IMR-90 (cell line): ENCODE measurements at regions not wholly inside any gene's neighbourhood (a gene's known extent, or its start where the extent isn't known, plus 50 kb on each side); places are given as distances from the start of the nearest gene placed in this dataset.

ENCODE experiments used
- ATAC-seq: fragments of 200-7000 bp; cut with Tn5 transposase; 2 replicates; pipeline ENCODE4 v1.9.1; 2020; ENCODE audit warnings: low read depth, mild to moderate bottlenecking, moderate library complexity
- BruUV-seq: library from RNA; stranded (reverse); fragments of 400-500 nt; replicated peaks from 2 replicates; lab custom pipeline; 2021; lab: Mats Ljungman, UMichigan
- CTCF ChIA-PET: fragments of 300-600 bp; formaldehyde crosslinking; extraction: SDS; loops from one replicate; lab custom pipeline; 2021; ENCODE audit warnings: antibody characterized with exemption; lab: Yijun Ruan, JAX
- POLR2A ChIA-PET: fragments of 300-600 bp; sonication (Branson Sonifier 250); formaldehyde crosslinking; loops from one replicate; lab custom pipeline; 2022; ENCODE audit warnings: antibody characterized with exemption; ENCODE audit not compliant: unreplicated experiment; lab: Charles Lee
- DNase-seq: peaks from one replicate; pipeline ENCODE4 v3.0.0; 2013
- H2AFZ ChIP-seq: replicated peaks from 2 replicates; pipeline ENCODE3; 2013; ENCODE audit warnings: low read length, mild to moderate bottlenecking; ENCODE audit not compliant: poor library complexity
- H2AK5ac ChIP-seq: 2 replicates; pipeline ENCODE4 v1.6.1; 2013; ENCODE audit warnings: low read depth, low read length, inconsistent platforms
- H2AK9ac ChIP-seq: replicated peaks from 2 replicates; pipeline ENCODE3; 2013; ENCODE audit warnings: mild to moderate bottlenecking, low read depth, low read length, moderate library complexity; ENCODE audit not compliant: poor library complexity
- H2BK120ac ChIP-seq: 2 replicates; pipeline ENCODE4 v1.6.1; 2013; ENCODE audit warnings: low read depth, low read length, inconsistent platforms
- H2BK15ac ChIP-seq: 3 replicates; pipeline ENCODE4 v1.6.1; 2013; ENCODE audit warnings: low read depth, low read length, inconsistent platforms
- H2BK20ac ChIP-seq: 2 replicates; pipeline ENCODE4 v1.6.1; 2013; ENCODE audit warnings: low read depth, mild to moderate bottlenecking, inconsistent platforms, low read length, moderate library complexity
- H2BK5ac ChIP-seq: 2 replicates; pipeline ENCODE4 v1.6.1; 2013; ENCODE audit warnings: mild to moderate bottlenecking, low read depth, low read length, inconsistent platforms; ENCODE audit not compliant: poor library complexity, severe bottlenecking
- H3K14ac ChIP-seq: replicated peaks from 2 replicates; pipeline ENCODE4 v1.6.1; 2013; ENCODE audit warnings: low read depth, low read length, inconsistent platforms
- H3K18ac ChIP-seq: 2 replicates; pipeline ENCODE4 v1.6.1; 2013; ENCODE audit warnings: low read depth, low read length, control low read depth
- H3K23ac ChIP-seq: 2 replicates; pipeline ENCODE4 v1.6.1; 2013; ENCODE audit warnings: low read depth, low read length, inconsistent platforms
- H3K27ac ChIP-seq: 2 replicates; pipeline ENCODE4 v1.5.1; 2013; ENCODE audit warnings: mild to moderate bottlenecking, control low read depth, low read length; ENCODE audit not compliant: insufficient read depth
- H3K27me3 ChIP-seq: 2 replicates; pipeline ENCODE4 v1.6.1; 2013; ENCODE audit warnings: low read length; ENCODE audit not compliant: control insufficient read depth, insufficient read depth
- H3K36me3 ChIP-seq: 2 replicates; pipeline ENCODE4 v1.6.1; 2013; ENCODE audit warnings: low read length, mixed read lengths; ENCODE audit not compliant: control insufficient read depth, insufficient read depth
- H3K4ac ChIP-seq: 2 replicates; pipeline ENCODE4 v1.6.1; 2013; ENCODE audit warnings: low read depth, low read length, inconsistent platforms
- H3K4me1 ChIP-seq: 2 replicates; pipeline ENCODE4 v1.6.1; 2013; ENCODE audit warnings: low read length, mixed read lengths; ENCODE audit not compliant: control insufficient read depth, insufficient read depth
- H3K4me2 ChIP-seq: 2 replicates; pipeline ENCODE4 v1.6.1; 2013; ENCODE audit warnings: low read depth, mild to moderate bottlenecking, control low read depth, low read length, moderate library complexity
- H3K4me3 ChIP-seq: 2 replicates; pipeline ENCODE4 v1.5.1; 2013; ENCODE audit warnings: low read depth, mild to moderate bottlenecking, control low read depth, low read length, moderate library complexity; ENCODE audit not compliant: insufficient read depth
- H3K56ac ChIP-seq: 2 replicates; pipeline ENCODE4 v1.6.1; 2013; ENCODE audit warnings: low read length, inconsistent platforms; ENCODE audit not compliant: insufficient read depth; ENCODE audit errors: extremely low read depth
- H3K79me1 ChIP-seq, 2 experiments: 2 replicates each; pipeline ENCODE4 v1.6.1; 2013; ENCODE audit warnings: low read length in 2 of 2, inconsistent platforms in 1 of 2, low read depth in 1 of 2
- H3K9ac ChIP-seq: 2 replicates; pipeline ENCODE4 v1.6.1; 2013; ENCODE audit warnings: low read depth, low read length, control low read depth
- H3K9me1 ChIP-seq: 2 replicates; pipeline ENCODE4 v1.6.1; 2013; ENCODE audit warnings: low read length, inconsistent platforms; ENCODE audit not compliant: insufficient read depth
- H3K9me3 ChIP-seq: 2 replicates; pipeline ENCODE4 v1.6.1; 2013; ENCODE audit warnings: low read length; ENCODE audit not compliant: control insufficient read depth, insufficient read depth
- H4K20me1 ChIP-seq: 2 replicates; pipeline ENCODE4 v1.6.1; 2013; ENCODE audit warnings: low read length, inconsistent platforms; ENCODE audit not compliant: insufficient read depth
- H4K5ac ChIP-seq: 2 replicates; pipeline ENCODE4 v1.6.1; 2013; ENCODE audit warnings: mild to moderate bottlenecking, low read depth, low read length, control low read depth
- H4K8ac ChIP-seq, 2 experiments: 2 replicates each; pipeline ENCODE4 v1.6.1; 2013; ENCODE audit warnings: low read depth in 2 of 2, low read length in 2 of 2, control low read depth in 1 of 2, inconsistent platforms in 1 of 2
- H4K91ac ChIP-seq: 2 replicates; pipeline ENCODE4 v1.6.1; 2013; ENCODE audit warnings: low read depth, low read length, inconsistent platforms; ENCODE audit not compliant: insufficient read depth
- BHLHE40 ChIP-seq: fragments of 150-350 bp; IDR thresholded peaks from 2 replicates; pipeline ENCODE4 v1.6.1; 2016; ENCODE audit warnings: mild to moderate bottlenecking, low read depth, low read length
- CEBPB ChIP-seq: IDR thresholded peaks from 2 replicates; pipeline ENCODE4 v1.6.1; 2012; ENCODE audit warnings: low read depth, low read length, improper control_type of control experiment
- CHD1 ChIP-seq: IDR thresholded peaks from 2 replicates; pipeline ENCODE4 v1.6.1; 2012; ENCODE audit warnings: low read depth, low read length, improper control_type of control experiment
- FOS ChIP-seq: fragments of 150-350 bp; IDR thresholded peaks from 2 replicates; pipeline ENCODE4 v1.6.1; 2016; ENCODE audit warnings: low read depth, low read length
- MAFK ChIP-seq: IDR thresholded peaks from 2 replicates; pipeline ENCODE4 v1.6.1; 2012; ENCODE audit warnings: low read depth, low read length, improper control_type of control experiment
- MAZ ChIP-seq: IDR thresholded peaks from 2 replicates; pipeline ENCODE4 v1.6.1; 2012; ENCODE audit warnings: low read depth, mild to moderate bottlenecking, low read length, improper control_type of control experiment, moderate library complexity, borderline replicate concordance
- MXI1 ChIP-seq: IDR thresholded peaks from 2 replicates; pipeline ENCODE4 v1.6.1; 2012; ENCODE audit warnings: low read depth, mild to moderate bottlenecking, low read length, moderate library complexity, borderline replicate concordance
- NFE2L2 ChIP-seq: fragments of 150-350 bp; IDR thresholded peaks from 2 replicates; pipeline ENCODE4 v1.6.1; 2016; ENCODE audit warnings: low read depth, mild to moderate bottlenecking, low read length
- POLR2A ChIP-seq: IDR thresholded peaks from 2 replicates; pipeline ENCODE4 v1.6.1; 2012; ENCODE audit warnings: mild to moderate bottlenecking, low read depth, low read length
- RAD21 ChIP-seq: IDR thresholded peaks from 2 replicates; pipeline ENCODE4 v1.6.1; 2012; ENCODE audit warnings: low read length, improper control_type of control experiment
- RCOR1 ChIP-seq: IDR thresholded peaks from 2 replicates; pipeline ENCODE4 v1.6.1; 2012; ENCODE audit warnings: mild to moderate bottlenecking, low read length, improper control_type of control experiment; ENCODE audit not compliant: insufficient replicate concordance
- RFX5 ChIP-seq: IDR thresholded peaks from 2 replicates; pipeline ENCODE4 v1.8.0; 2012; ENCODE audit warnings: low read depth, mild to moderate bottlenecking, low read length, moderate library complexity
- SMC3 ChIP-seq: fragments of 150-350 bp; IDR thresholded peaks from 2 replicates; pipeline ENCODE4 v1.6.1; 2016; ENCODE audit warnings: low read depth, mild to moderate bottlenecking, antibody characterized with exemption, low read length, moderate library complexity
- USF2 ChIP-seq: fragments of 150-350 bp; IDR thresholded peaks from 2 replicates; pipeline ENCODE4 v1.6.1; 2017; ENCODE audit warnings: mild to moderate bottlenecking, antibody characterized with exemption, low read length, low read depth
- WGBS, 2 experiments: methylation state at CpG; one replicate each; pipeline versions ENCODE4 v1.1.5 to v1.1.7; 2013; ENCODE audit warnings: missing lambda C conversion rate in 2 of 2; ENCODE audit not compliant: insufficient read length in 1 of 2; ENCODE audit errors: extremely low coverage in 2 of 2; 5-methylcytosine and 5-hydroxymethylcytosine counted together
- dilution Hi-C: fragments of 300-500 bp; cut with HindIII; formaldehyde crosslinking; loops from one replicate; pipeline ENCODE4 v1.14.3; 2018; ENCODE audit warnings: low sequenced_read_pairs; ENCODE audit not compliant: unreplicated experiment
- in situ Hi-C: fragments of 300-500 bp; cut with MboI; formaldehyde crosslinking; loops from 3 replicates; pipeline ENCODE4 v1.14.3; 2019; ENCODE audit warnings: low sequenced_read_pairs, inconsistent platforms, mixed read lengths
- intact Hi-C: fragments of 100-400 bp; cut with micrococcal nuclease; formaldehyde crosslinking; loops from 2 replicates; pipeline ENCODE4 v1.10.0; 2022
- TF ChIP-seq, protein P1 (sequence below): conservative IDR thresholded peaks from 2 replicates; pipeline ENCODE4 v1.5.1; 2012; ENCODE audit warnings: mild to moderate bottlenecking, low read depth, low read length, improper control_type of control experiment
- TF ChIP-seq, protein P2 (sequence below): fragments of 150-350 bp; IDR thresholded peaks from 2 replicates; pipeline ENCODE4 v1.6.1; 2016; ENCODE audit warnings: low read depth, mild to moderate bottlenecking, low read length, moderate library complexity, borderline replicate concordance

- Histone ChIP-seq H3K27ac (no peak overlapping the region), H3K9me1 (no peaks in the 10 kb centered on the region), H3K18ac (no peak overlapping the region), H3K9ac (no peak overlapping the region), H2AK5ac (no peak overlapping the region), H2BK120ac (no peak overlapping the region), H3K27me3 (no peaks in the 10 kb centered on the region), H3K4ac (no peak overlapping the region), H2BK20ac (no peak overlapping the region), H3K4me3 (no peak overlapping the region), H4K20me1 (no peaks in the 10 kb centered on the region), H3K79me1 (no peaks in the 10 kb centered on the region), H3K36me3 (no peaks in the 10 kb centered on the region), H3K14ac (no peak overlapping the region), H3K23ac (no peak overlapping the region), H2BK5ac (no peak overlapping the region), H4K91ac (no peak overlapping the region), H3K56ac (no peak overlapping the region), H3K4me1 (no peaks in the 10 kb centered on the region), H2AFZ (no peak overlapping the region), H4K8ac (no peak overlapping the region), H2AK9ac (no peak overlapping the region), H3K4me2 (no peak overlapping the region), H4K5ac (no peak overlapping the region), H2BK15ac (no peak overlapping the region), H3K9me3 (no peaks in the 10 kb centered on the region)
- dilution Hi-C loops, result no loop called here
- DNase-seq, result no peak
- BruUV-seq, result no TSS peak
- POLR2A ChIA-PET, result no interaction called here
- in situ Hi-C loops, result no loop called here
- TF ChIP-seq RCOR1 (no peak), SMC3 (no peak), POLR2A (no peak), MAZ (no peak), MAFK (no peak), NFE2L2 (no peak), BHLHE40 (no peak), USF2 (no peak), MXI1 (no peak), CHD1 (no peak), RFX5 (no peak), CEBPB (no peak), FOS (no peak), RAD21 (no peak)
- TF ChIP-seq, protein P1, sequence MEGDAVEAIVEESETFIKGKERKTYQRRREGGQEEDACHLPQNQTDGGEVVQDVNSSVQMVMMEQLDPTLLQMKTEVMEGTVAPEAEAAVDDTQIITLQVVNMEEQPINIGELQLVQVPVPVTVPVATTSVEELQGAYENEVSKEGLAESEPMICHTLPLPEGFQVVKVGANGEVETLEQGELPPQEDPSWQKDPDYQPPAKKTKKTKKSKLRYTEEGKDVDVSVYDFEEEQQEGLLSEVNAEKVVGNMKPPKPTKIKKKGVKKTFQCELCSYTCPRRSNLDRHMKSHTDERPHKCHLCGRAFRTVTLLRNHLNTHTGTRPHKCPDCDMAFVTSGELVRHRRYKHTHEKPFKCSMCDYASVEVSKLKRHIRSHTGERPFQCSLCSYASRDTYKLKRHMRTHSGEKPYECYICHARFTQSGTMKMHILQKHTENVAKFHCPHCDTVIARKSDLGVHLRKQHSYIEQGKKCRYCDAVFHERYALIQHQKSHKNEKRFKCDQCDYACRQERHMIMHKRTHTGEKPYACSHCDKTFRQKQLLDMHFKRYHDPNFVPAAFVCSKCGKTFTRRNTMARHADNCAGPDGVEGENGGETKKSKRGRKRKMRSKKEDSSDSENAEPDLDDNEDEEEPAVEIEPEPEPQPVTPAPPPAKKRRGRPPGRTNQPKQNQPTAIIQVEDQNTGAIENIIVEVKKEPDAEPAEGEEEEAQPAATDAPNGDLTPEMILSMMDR, result no peak
- TF ChIP-seq, protein P2, sequence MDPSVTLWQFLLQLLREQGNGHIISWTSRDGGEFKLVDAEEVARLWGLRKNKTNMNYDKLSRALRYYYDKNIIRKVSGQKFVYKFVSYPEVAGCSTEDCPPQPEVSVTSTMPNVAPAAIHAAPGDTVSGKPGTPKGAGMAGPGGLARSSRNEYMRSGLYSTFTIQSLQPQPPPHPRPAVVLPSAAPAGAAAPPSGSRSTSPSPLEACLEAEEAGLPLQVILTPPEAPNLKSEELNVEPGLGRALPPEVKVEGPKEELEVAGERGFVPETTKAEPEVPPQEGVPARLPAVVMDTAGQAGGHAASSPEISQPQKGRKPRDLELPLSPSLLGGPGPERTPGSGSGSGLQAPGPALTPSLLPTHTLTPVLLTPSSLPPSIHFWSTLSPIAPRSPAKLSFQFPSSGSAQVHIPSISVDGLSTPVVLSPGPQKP, result no peak
- WGBS, 2 experiments, result no CpG with 5 or more reads among the region's 1 CpG
- CTCF ChIA-PET, result no interaction called here
- ATAC-seq, result no peak
- intact Hi-C loops, result no loop called here
Measured at GRCh38 chr2:7419186-7419585, 502.0 kb downstream of the RNF144A start.
